Transverse colon (tissue), 4 donors: ENCODE measurements at regions not wholly inside any gene's neighbourhood (a gene's known extent, or its start where the extent isn't known, plus 50 kb on each side); places are given as distances from the start of the nearest gene placed in this dataset.

ENCODE experiments used
- DNase-seq: peaks from one replicate; pipeline ENCODE4 v3.0.0-alpha.2; 2019
- H3K27ac ChIP-seq, 4 donors: fragments of 200-600 bp; sonication (generic); 2 replicates each; pipeline ENCODE4 v1.5.1; 2016 to 2018; ENCODE audit warnings: inconsistent platforms in 4 of 4
- H3K27me3 ChIP-seq: fragments of 200-600 bp; sonication (generic); 2 replicates; pipeline ENCODE4 v1.5.1; 2017; ENCODE audit warnings: inconsistent platforms
- H3K36me3 ChIP-seq, 4 donors: fragments of 200-600 bp; sonication (generic); 2 replicates each; pipeline ENCODE4 v1.5.1; 2017 to 2019; ENCODE audit warnings: inconsistent platforms in 4 of 4
- H3K4me1 ChIP-seq, 4 donors: fragments of 200-600 bp; sonication (generic); 2 replicates each; pipeline ENCODE4 v1.5.1; 2017 to 2020; ENCODE audit warnings: inconsistent platforms in 4 of 4
- H3K4me3 ChIP-seq, 4 donors: fragments of 200-600 bp; sonication (generic); 1 replicate in 1 of 4; 2 replicates in 3 of 4; pipeline versions ENCODE4 v1.5.1 to v1.6.1; 2017 to 2019; ENCODE audit warnings: inconsistent platforms in 4 of 4
- H3K9me3 ChIP-seq, 2 donors: fragments of 200-600 bp; sonication (generic); 2 replicates each; pipeline ENCODE4 v1.5.1; 2017 to 2019; ENCODE audit warnings: inconsistent platforms in 2 of 2
- EP300 ChIP-seq: sonication (generic); formaldehyde crosslinking; IDR thresholded peaks from one replicate; pipeline ENCODE4 v1.6.1; 2017; ENCODE audit warnings: antibody characterized with exemption, low read depth
- POLR2A ChIP-seq: fragments of 450-650 bp; IDR thresholded peaks from one replicate; pipeline ENCODE4 v1.6.1; 2016; ENCODE audit warnings: antibody characterized with exemption, mild to moderate bottlenecking, moderate library complexity
- POLR2AphosphoS5 ChIP-seq, 3 donors: sonication (generic); formaldehyde crosslinking; IDR thresholded peaks; one replicate each; pipeline ENCODE4 v1.6.1; 2016; ENCODE audit warnings: antibody characterized with exemption in 3 of 3
- WGBS, 2 donors: methylation state at CpG; one replicate each; pipeline ENCODE4 v1.1.5; 2018; ENCODE audit warnings: low coverage in 1 of 2; 5-methylcytosine and 5-hydroxymethylcytosine counted together
- in situ Hi-C, 4 donors: fragments of 200-750 bp; cut with MboI; loops; one replicate each; pipeline versions ENCODE4 v1.15.0 to v1.15.1; 2017; ENCODE audit warnings: low sequenced_read_pairs in 3 of 4, low pct_ligation_motif_present in 1 of 4, low pct_unique_long_range_greater_than_20kb in 1 of 4
- intact Hi-C: fragments of 100-400 bp; cut with DNase I; formaldehyde crosslinking; loops from one replicate; pipeline ENCODE4 v1.15.1; 2023; ENCODE audit warnings: low total_unique reads
- TF ChIP-seq, protein P1 (sequence below), 5 experiments: fragments of 200-600 bp in 3 of 5; fragments of 450-650 bp in 2 of 5; sonication (generic) in 3 of 5; IDR thresholded peaks; 1 replicate in 2 of 5; 2 replicates in 3 of 5; pipeline ENCODE4 v1.5.1; 2016 to 2017; ENCODE audit warnings: antibody characterized with exemption in 5 of 5, inconsistent platforms in 3 of 5, mild to moderate bottlenecking in 2 of 5, moderate library complexity in 1 of 5

DNA sequence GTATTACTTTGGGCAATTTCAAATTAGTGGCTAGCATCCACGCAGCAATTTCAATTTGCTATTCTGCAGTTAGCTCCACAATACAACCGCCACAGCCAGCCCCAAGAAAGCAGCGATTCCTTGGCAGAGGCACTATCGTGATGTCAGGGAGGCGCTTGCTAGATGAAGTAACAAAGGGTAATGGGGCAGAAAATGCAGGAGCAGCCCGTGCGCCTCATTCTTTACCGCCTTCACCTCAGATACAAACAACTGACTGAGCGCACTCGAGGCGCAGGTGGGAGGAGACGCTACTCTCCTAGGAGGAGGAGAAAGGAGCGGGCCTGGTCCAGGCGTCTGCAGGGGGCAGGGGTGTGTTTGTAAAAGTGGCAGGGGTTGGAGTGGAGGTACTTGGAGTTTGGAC lies 76.9 kb upstream of the ASB18 start:
- in situ Hi-C loops: no loop called here
- H3K4me1 ChIP-seq: peaks cover 0 to 6% (median 2%) of the 10 kb centered on the region in 4 donors
- intact Hi-C loops: no loop called here

DNA sequence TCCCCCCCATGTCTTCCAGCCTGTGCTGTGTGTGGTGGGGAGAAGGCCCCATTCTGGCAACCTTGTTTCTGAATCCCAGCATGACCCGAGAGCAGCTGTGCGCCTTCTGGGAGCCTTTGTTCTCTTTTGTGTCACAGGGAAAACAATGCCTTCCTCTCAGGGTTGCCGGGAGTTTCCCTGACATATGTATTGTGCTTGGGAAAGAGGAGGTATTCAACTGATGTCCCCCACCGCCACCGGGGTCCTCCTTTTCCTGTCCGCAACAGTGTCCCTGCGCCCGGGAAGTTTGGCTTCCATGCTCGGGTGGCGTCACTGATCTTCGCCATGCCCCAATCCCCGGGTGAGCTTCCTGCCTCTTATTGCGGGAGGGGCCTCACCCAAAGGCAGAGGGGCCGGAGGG lies 77.5 kb upstream of the ASB18 start:
- H3K4me3 ChIP-seq: no peak overlapping the region
- H3K36me3 ChIP-seq: no peaks in the 10 kb centered on the region
- TF ChIP-seq POLR2AphosphoS5 (IDR thresholded peaks at IDR 0.05) (no peak), POLR2A (no peak), EP300 (no peak)
- TF ChIP-seq, protein P1, sequence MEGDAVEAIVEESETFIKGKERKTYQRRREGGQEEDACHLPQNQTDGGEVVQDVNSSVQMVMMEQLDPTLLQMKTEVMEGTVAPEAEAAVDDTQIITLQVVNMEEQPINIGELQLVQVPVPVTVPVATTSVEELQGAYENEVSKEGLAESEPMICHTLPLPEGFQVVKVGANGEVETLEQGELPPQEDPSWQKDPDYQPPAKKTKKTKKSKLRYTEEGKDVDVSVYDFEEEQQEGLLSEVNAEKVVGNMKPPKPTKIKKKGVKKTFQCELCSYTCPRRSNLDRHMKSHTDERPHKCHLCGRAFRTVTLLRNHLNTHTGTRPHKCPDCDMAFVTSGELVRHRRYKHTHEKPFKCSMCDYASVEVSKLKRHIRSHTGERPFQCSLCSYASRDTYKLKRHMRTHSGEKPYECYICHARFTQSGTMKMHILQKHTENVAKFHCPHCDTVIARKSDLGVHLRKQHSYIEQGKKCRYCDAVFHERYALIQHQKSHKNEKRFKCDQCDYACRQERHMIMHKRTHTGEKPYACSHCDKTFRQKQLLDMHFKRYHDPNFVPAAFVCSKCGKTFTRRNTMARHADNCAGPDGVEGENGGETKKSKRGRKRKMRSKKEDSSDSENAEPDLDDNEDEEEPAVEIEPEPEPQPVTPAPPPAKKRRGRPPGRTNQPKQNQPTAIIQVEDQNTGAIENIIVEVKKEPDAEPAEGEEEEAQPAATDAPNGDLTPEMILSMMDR (IDR thresholded peaks at IDR 0.05): no peak
- intact Hi-C loops: no loop called here
- H3K27ac ChIP-seq: no peak overlapping the region
- in situ Hi-C loops: no loop called here
- 80 to 87% methylated on average over 2 to 14 of the region's 14 CpGs for WGBS, 2 donors
- no peak for DNase-seq
- no peaks in the 10 kb centered on the region for H3K9me3 ChIP-seq
- peaks cover 0 to 6% (median 2%) of the 10 kb centered on the region in 4 donors for H3K4me1 ChIP-seq
- no peaks in the 10 kb centered on the region for H3K27me3 ChIP-seq

More for the DNA sequence above, 76.9 kb upstream of the ASB18 start:
- TF ChIP-seq POLR2AphosphoS5 (IDR thresholded peaks at IDR 0.05) (no peak), EP300 (no peak), POLR2A (no peak)
- TF ChIP-seq, protein P1 (IDR thresholded peaks at IDR 0.05): no peak
- Histone ChIP-seq H3K4me3 (no peak overlapping the region), H3K36me3 (no peaks in the 10 kb centered on the region), H3K27me3 (no peaks in the 10 kb centered on the region), H3K27ac (no peak overlapping the region), H3K9me3 (no peaks in the 10 kb centered on the region)
- 91 to 100% methylated on average over 2 to 14 of the region's 14 CpGs for WGBS, 2 donors
- no peak for DNase-seq

DNA sequence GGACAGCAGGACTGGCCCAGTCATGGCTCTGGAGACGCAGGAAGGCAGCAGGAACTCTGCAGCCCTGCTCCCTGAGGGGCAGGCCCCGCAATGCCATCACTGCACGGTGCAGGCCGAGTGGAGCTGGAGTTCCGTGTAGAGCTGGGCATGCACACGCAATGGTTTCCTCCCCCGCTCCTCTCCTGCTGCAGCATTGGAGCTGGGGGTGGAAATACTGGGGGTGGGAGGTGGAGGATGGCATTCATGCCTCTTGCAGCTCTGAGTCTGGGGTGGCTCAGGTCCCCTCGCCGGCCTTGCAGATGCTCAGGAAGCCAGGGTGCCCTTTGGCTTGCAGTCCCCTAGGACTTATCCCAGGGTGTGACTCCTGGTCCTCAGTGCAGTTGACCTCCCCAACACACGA lies 78.3 kb upstream of the ASB18 start:
- 92 to 93% methylated on average over 5 of the region's 10 CpGs for WGBS, 2 donors
- in situ Hi-C loops (no loop called here), intact Hi-C loops (no loop called here)
- H3K9me3 ChIP-seq: no peaks in the 10 kb centered on the region
- H3K4me1 ChIP-seq: peaks cover 0 to 4% (median 0%) of the 10 kb centered on the region in 4 donors
- H3K4me3 ChIP-seq: no peak overlapping the region
- no peaks in the 10 kb centered on the region for H3K36me3 ChIP-seq
- H3K27me3 ChIP-seq: no peaks in the 10 kb centered on the region
- TF ChIP-seq, protein P1 (IDR thresholded peaks at IDR 0.05): no peak
- TF ChIP-seq POLR2AphosphoS5 (IDR thresholded peaks at IDR 0.05) (no peak), EP300 (no peak), POLR2A (no peak)
- DNase-seq: no peak
- no peak overlapping the region for H3K27ac ChIP-seq

DNA sequence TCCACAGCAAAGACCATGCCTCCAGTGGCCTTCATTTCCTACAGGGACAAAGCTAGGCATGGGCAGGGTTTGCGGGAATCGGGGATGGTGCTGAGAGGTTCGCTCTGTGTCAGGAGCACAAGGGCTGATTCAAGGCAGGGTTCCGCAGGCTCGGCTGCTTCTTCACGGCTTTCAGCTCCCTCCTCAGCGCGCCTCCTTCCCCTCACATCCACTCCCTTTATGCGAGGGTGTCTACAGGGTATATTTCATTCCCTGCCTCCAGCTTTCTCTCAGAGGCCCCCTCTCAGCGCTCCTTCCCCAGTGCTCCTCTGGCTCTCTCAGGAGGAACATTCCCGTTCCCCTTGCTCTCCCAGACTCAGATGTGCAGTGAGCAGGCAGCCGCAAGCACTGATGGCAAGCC lies 78.7 kb upstream of the ASB18 start:
- in situ Hi-C loops: no loop called here
- intact Hi-C loops: no loop called here
- Histone ChIP-seq H3K4me3 (no peak overlapping the region), H3K9me3 (no peaks in the 10 kb centered on the region), H3K36me3 (no peaks in the 10 kb centered on the region), H3K4me1 (peaks cover 0 to 2% (median 0%) of the 10 kb centered on the region in 4 donors), H3K27ac (no peak overlapping the region), H3K27me3 (no peaks in the 10 kb centered on the region)
- no peak for TF ChIP-seq POLR2AphosphoS5 (IDR thresholded peaks at IDR 0.05)
- no peak for TF ChIP-seq EP300
- TF ChIP-seq, protein P1 (IDR thresholded peaks at IDR 0.05): no peak
- no peak for TF ChIP-seq POLR2A
- no peak for DNase-seq
- WGBS, 2 donors: 91 to 94% methylated on average over 3 to 12 of the region's 12 CpGs
